ENCODE measurements at regions not wholly inside any gene's neighbourhood (a gene's known extent, or its start where the extent isn't known, plus 50 kb on each side); places are given as distances from the start of the nearest gene placed in this dataset.

DNA sequence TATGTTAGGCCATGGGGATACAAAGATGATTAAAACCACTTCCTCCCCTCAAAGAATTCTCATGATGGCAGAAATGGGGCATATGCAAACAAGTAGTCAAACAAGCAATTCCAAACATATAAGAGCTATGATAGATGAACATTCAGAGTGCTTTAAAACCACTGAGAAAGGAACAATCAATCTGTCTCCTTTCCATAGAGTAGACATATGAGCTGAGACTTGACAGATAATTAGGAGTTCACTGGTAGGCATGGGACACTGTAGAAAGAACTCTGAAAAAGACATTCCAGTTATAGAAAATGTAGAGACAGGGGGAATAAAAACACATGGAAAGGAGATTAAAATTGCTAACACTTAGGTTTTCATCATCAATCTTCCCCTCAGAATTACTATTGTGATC lies 372.8 kb downstream of the KLHL4 start:
- Histone ChIP-seq H3K27me3 (ENCODE audit: control insufficient read depth, insufficient read depth, low read length) (no peaks in the 10 kb centered on the region), H3K9me3 (ENCODE audit: control insufficient read depth, insufficient read depth, low read depth, low read length) (no peaks in the 10 kb centered on the region), H3K27ac (ENCODE audit: low read length) (no peak overlapping the region), H3K36me3 (ENCODE audit: control insufficient read depth, insufficient read depth, low read length) (no peaks in the 10 kb centered on the region), H3K4me1 (ENCODE audit: control insufficient read depth, insufficient read depth, low read length) (no peaks in the 10 kb centered on the region), H3K4me3 (ENCODE audit: low read depth in 2 of 2, low read length in 2 of 2) (no peak overlapping the region)
- intact Hi-C loops (cut with micrococcal nuclease; ENCODE audit: unreplicated experiment) = no loop called here
- CTCF ChIA-PET = no interaction called here
- POLR2A ChIA-PET = no interaction called here
- TF ChIP-seq TCF7L2 (IDR thresholded peaks at IDR 0.05; ENCODE audit: low read depth, low read length) (no peak), REST (IDR thresholded peaks at IDR 0.05; ENCODE audit: insufficient read depth in 1 of 2, low read depth in 2 of 2, low read length in 1 of 2) (no peak), SIN3A (IDR thresholded peaks at IDR 0.05; ENCODE audit: borderline replicate concordance, insufficient read depth, low read depth, low read length) (no peak), CTCF (IDR thresholded peaks at IDR 0.05) (no peak), POLR2AphosphoS5 (IDR thresholded peaks at IDR 0.05; ENCODE audit: low read depth, low read length) (no peak)
- no TSS peak for BruUV-seq (replicated peaks)
- in situ Hi-C loops (cut with HindIII; ENCODE audit: low pct_unique_long_range_greater_than_20kb, low sequenced_read_pairs) = no loop called here
- no peak for DNase-seq (ENCODE audit: low read depth, low spot score)
- ATAC-seq = no peak

GRCh38 chrX:87895421-87895820 lies 377.8 kb downstream of the KLHL4 start:
- TF ChIP-seq REST (IDR thresholded peaks at IDR 0.05; ENCODE audit: insufficient read depth in 1 of 2, low read depth in 2 of 2, low read length in 1 of 2) (no peak), TCF7L2 (IDR thresholded peaks at IDR 0.05; ENCODE audit: low read depth, low read length) (no peak)
- DNase-seq (ENCODE audit: low read depth, low spot score) = no peak
- in situ Hi-C loops (cut with HindIII; ENCODE audit: low pct_unique_long_range_greater_than_20kb, low sequenced_read_pairs) = no loop called here
- ChIA-PET CTCF (no interaction called here), POLR2A (no interaction called here)
- no TSS peak for BruUV-seq (replicated peaks)
- Histone ChIP-seq H3K4me1 (ENCODE audit: control insufficient read depth, insufficient read depth, low read length) (no peaks in the 10 kb centered on the region), H3K4me3 (ENCODE audit: low read depth in 2 of 2, low read length in 2 of 2) (no peak overlapping the region), H3K9me3 (ENCODE audit: control insufficient read depth, insufficient read depth, low read depth, low read length) (no peaks in the 10 kb centered on the region), H3K27me3 (ENCODE audit: control insufficient read depth, insufficient read depth, low read length) (no peaks in the 10 kb centered on the region), H3K27ac (ENCODE audit: low read length) (no peak overlapping the region), H3K36me3 (ENCODE audit: control insufficient read depth, insufficient read depth, low read length) (no peaks in the 10 kb centered on the region)
- no peak for ATAC-seq
- intact Hi-C loops (cut with micrococcal nuclease; ENCODE audit: unreplicated experiment) = no loop called here

All from Panc1 (cell line).